ENCODE measurements at regions not wholly inside any gene's neighbourhood (a gene's known extent, or its start where the extent isn't known, plus 50 kb on each side); places are given as distances from the start of the nearest gene placed in this dataset.
"Not testable (repeated sequence)": the region's sequence is repeated elsewhere in the genome, so short reads cannot be mapped to it uniquely, and the experiment has no call there.

DNA sequence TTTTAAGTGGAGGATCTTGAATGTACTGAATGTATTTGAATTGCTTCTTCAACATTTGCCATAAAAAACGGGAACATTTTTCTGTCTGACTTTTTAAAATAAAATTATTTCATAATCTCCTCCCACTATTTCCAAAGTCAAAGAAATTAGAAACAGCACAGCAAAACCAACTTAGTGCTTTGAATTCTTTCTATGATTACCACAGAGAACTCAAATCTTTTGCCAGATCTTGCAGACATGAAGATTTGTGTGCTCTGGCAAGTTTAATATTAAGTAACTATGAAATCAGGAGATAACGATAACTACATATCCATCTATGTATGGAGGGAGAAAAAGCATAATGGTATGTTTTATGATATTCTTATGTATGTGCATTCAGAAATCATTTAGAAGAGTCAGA, 982.2 kb downstream of the PCDH7 start:
- DNase-seq (ENCODE audit: low read depth) = no peak

DNA sequence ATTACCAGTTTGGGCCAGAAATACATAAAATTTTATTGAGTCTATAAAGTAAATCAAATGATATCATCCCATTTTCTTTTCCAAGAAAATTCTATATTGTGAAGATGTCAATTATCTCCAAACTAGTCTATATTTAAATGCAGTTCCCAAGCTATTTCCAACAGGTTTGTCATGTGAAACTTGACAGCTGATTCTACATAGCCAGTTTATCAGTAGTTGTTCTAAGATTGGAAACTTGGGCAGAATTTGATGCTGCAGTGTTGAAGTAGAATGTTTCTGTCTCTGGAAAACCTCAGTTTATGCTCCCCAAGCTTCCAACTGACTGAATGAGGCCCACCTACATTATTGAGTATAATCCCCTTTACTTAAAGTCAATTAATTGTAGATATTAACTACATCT, 994.1 kb downstream of the PCDH7 start:
- no peak for DNase-seq (ENCODE audit: low read depth)

DNA sequence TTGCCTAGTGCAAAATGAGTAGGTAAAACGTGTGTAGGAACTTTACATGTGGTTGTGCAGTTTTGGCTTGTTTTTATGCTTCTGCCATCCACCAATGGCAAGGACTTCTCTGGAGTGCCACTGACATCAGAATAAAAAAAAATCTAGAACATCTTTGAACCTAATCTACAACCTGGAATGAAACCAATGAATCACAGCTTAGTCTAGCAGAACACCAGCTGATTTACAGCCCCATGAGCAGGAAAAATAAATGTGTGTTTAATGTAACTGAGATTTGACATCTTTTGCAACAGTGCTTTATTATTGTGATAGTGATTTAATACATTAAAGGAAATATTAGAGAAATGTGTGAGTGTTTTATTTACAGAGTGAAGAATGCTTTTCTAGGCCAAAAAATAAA, 995.1 kb downstream of the PCDH7 start:
- no peak for DNase-seq (ENCODE audit: low read depth)

DNA sequence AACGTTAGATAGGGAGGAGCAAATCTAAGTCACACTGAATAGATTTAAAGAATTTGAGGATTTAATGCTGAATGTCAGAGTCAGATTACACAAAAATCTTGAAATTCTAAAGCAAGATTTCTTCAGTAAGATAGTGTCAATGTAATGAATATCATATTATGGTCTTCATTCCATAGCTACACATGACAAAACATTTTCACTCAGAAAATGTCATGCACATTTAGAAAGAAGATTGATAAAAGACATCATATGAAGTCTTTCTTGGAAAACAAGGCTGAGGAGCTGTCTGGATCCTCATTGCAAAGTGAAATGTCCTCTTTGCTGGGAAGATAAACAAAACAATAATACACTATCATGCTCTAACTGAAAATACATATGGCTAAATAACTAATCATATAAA, 1006.9 kb downstream of the PCDH7 start:
- DNase-seq (ENCODE audit: low read depth) = no peak

DNA sequence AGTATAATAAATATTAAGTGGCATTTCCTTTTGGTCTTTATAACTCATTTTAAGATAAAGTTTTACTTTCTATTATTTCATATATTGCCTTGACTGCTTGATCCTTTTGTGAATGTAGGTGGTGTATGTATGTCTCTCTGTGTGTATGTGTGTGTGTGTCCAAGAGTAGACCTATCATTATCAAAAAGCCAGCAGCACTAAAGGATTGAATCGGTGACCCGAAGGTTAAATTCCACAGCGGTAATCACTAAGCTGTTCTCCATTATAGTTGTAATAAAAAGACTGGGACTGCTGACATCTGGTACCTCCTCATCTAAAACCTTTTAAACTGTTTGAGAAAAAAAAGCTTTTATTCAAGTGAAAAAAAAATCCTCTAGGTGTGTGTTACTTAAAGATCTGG, 1014.8 kb downstream of the PCDH7 start:
- no peak for DNase-seq (ENCODE audit: low read depth)

DNA sequence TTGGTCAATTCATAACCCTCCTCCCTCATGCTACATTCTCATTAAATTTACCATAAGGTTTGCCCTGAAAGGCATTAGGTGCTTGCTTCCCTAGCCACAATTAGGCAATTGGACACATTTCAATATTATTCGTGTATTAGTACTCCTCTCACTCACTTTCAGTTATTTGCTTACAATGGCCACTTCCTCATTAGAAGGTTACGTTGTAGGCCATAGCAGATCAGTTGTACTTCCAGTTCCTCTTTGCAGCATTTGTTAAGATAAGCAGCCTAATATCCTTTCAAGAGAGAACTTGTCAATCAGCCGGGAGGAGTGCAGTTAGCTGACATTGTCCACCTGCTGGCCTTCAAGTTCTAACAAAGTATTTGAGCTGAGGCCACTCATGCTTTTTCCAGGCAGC, 1017.2 kb downstream of the PCDH7 start:
- no peak for DNase-seq (ENCODE audit: low read depth)

DNA sequence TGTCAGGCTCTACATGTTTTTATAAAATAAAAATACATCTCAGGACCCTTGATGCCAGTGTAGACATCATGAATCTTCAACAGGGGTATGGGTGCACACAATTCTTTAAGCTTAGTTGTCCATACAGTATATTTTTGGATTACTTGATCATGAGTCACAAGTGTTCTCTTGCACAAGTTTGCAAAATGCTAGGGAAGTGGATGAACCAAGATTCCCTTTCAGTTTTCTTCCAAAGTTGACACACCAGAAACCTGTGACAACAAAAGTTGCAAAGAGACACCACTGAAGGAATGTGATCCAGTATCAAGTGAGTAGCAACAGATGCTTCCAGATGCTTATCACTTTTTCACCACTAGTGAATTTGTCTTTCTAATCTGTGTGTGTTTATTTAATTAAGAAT, 1021.2 kb downstream of the PCDH7 start:
- no peak for DNase-seq (ENCODE audit: low read depth)

DNA sequence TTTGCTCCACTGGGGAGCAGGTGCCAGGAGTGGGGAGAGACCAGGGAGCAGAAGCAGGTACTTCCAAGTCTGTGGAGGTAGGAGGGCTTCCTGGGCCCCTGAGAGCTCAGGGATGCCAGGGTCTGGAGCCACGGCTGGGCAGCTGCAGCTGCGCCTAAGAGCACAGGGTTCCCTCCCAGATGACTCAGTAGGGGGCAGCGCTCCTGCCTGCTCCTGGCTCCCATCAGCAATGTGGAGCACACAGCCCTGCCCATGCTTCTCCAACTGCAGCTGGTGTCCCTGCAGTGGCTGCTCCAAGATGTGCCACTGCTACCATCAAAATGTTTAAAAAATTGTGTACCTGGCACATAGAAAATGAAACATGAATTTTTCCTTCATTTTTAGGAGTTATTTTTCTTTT, 1028.2 kb downstream of the PCDH7 start:
- no peak for DNase-seq (ENCODE audit: low read depth)

DNA sequence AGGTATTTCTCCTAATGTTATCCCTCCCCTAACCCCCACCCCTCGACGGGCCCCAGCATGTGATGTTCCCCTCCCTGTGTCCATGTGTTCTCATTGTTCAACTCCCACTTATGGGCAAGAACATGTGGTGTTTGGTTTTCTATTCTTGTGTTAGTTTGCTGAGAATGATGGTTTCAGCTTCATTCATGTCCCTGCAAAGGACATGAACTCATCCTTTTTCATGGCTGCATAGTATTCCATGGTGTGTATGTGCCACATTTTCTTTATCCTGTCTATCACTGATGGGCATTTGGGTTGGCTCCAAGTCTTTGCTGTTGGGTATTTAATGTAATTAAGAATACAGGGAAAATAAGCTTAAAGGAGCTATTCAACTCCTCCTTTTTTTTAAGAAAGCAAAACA, 1030.4 kb downstream of the PCDH7 start:
- DNase-seq (ENCODE audit: low read depth) = not testable (repeated sequence)

DNA sequence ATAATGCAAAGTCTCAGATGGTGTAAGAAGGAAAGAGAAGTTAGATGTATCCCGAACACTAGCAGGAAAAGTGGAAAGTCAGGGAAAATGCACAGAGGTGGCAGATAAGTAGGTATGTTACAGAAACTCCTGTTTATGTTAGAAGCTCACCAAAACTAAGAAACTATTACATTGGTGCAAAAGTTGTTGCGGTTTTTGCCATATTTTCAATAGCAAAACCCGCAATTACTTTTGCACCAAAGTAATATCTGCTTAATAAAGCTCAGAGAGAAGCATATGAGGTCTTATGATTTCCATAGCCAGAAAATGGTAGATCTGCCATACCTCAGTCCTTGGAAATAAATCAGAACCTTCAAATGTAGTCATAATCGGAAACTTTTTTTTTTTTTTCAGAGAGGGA, 1035.6 kb downstream of the PCDH7 start:
- no peak for DNase-seq (ENCODE audit: low read depth)

DNA sequence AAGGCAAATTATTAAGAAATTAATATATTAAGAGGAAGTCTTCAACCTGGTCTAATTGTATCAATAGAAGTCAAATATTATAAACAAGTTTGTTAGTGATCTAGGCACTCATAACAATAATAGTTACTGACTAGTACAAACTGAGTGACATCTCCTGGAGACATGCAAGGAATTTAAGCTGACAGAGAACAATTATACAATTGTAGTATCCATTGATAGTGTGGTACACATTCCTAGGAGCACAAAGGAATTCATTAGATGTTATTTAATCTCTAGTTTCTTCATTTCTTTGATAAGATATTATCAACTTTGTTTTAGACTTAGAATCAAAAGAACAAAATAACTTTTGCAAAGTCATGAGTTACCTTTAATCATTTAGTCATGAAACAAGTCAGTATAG, 1048.6 kb downstream of the PCDH7 start:
- DNase-seq (ENCODE audit: low read depth) = no peak

DNA sequence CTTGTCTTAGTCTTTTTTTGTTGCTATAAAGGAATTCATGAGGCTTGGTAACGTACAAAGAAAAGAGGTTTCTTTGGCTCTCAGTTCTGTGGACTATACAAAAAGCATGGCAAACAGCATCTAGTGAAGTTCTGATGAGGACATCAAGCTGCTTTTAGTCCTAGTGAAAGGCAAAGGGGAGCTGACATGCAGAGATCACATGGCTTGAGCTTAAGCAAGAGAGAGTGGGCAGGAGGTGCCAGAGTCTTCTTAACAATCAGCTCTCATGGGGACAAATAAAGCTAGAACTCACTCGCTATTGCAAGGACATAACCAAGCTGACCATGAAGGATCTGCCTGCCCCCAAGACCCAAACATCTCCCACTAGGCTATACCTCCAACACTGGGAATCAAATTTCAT, 1063.1 kb downstream of the PCDH7 start:
- no peak for DNase-seq (ENCODE audit: low read depth)

DNA sequence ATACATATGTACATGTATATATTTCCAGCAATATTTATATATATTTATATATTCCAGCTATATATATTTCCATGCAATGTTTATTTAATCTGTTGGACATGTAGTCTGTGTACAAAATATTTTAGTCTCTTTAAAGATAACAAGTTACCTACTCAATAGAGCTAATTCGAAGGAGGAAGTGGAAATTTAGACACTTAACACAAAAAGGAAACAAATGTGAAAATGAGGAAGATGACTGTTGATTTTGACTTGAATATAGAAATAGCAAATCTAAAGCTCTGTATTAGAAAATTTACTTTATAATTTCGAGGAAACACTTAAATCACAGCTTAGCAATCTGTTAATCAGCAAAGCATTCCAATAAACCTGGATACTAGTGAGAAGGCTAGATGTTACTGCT, 1064.4 kb downstream of the PCDH7 start:
- no peak for DNase-seq (ENCODE audit: low read depth)

DNA sequence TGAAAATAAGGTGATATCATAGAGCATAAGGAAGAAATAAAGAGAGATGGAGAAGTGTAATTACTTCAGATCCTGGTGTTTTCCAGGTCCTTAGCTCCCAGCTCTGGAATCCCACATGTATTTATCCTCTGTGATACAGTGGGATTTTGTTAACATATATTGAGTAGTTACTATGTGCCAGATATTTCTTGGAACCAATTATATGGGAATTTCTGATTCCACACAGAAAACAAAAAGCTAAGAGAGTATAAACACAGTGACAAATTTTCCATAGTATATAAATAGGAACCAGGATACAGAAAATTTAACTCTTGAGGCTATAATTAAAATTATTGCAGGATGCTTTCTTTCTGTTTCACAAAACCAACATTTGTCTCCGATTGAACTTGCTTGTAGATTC, 1067.5 kb downstream of the PCDH7 start:
- DNase-seq (ENCODE audit: low read depth) = no peak

DNA sequence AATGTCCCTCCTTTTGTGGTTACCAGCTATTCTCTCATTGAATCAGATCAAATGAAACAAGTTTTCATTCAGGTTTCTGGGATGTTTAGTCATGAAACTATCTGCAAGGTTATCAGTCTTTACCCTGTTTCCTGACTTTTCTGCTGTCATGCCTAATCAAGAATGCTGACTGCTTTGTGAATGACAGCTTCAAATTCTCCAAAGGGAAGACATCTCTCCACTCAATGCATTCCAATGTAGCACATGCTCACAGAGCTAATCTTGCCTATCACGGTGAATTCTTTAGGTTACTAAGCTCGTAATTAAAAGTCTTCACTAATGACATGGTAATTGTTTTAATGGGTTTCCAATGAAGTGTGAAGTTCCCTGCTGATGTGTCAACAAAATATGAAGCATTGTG, 1068.5 kb downstream of the PCDH7 start:
- no peak for DNase-seq (ENCODE audit: low read depth)

DNA sequence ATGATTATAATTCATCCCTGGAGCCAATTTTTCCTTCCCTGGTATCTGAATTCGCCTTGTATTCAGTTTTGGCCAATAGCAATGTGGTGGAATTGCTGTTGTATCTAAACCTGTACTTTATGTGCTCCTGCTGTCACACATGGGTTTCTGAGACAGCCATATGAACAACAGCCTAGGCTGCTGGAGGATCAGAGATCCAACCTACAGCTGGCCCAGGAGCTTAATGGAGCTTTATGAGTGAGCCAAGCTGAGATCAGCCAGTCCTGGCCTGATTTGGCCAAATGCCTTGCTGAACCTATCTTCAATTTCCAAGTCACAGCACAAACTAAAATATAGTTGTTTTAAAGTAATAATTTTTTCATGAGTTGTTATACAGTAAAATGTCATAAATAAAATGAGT, 1071.5 kb downstream of the PCDH7 start:
- DNase-seq (ENCODE audit: low read depth) = no peak

DNA sequence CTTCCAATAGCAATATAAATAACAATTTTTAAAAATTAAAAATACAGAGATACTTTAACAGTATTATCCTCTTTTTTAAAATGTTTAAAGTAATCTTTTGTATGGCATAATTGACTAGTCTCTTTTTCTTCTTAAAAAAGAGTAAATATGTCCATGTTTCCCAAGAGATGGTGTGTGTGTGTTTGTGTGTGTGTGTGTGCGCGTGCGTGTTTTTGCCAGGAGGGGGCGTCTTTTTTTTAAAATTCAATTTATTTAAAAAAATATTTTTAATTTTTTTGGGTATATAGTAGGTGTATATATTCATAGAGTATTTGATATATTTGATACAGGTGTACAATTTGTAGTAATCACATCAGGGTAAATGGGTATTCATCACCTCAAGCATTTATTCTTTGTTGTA, 1073.7 kb downstream of the PCDH7 start:
- no peak for DNase-seq (ENCODE audit: low read depth)

DNA sequence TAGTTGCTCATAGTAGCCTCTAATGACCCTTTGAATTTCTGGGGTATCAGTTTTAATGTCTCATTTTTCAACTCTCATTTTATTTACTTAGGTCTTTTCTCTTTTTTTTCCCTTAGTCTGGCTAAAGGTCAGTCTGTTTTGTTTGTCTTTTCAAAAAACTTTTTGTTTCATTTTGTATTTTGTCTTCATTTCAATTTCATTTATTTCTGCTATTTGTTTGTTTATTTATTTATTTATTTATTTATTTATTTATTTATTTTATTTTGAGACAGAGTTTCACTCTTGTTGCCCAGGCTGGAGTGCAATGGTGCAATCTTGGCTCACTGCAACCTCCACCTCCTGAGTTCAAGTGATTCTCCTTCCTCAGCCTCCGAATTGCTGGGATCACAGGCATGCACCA, 1076.9 kb downstream of the PCDH7 start:
- DNase-seq (ENCODE audit: low read depth) = not testable (repeated sequence)

DNA sequence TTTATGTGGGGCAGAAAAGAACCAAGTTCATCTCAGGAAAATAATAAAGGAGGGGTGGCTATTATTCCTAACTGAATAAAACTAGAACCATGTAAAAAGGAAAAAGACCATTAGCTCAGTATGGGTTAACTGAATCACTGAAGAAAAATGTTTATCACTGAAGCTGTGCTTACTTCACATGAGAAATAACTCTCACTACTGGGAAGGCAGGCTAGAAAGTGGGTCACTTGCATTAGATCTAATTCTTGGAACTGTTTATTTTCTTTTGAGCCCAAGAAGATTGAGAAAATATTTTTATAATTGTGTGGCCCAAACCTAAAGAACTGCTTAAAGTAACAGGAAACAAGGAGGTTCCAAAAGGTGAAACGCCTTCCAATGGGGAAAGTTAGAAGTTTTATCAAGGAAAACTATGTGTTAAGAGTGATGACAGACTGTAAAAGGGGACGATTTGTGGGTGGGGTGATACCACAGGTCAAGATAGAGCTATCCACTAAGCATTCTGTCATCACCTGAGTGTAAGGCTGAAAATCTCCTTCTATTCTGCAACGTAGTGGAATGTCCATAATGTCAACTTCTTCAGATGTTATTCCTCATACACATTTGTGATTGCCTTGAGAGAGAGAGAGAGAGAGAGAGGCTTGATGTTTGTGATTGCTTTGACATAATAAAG, 1083.5 kb downstream of the PCDH7 start:
- DNase-seq (ENCODE audit: low read depth) = no peak

DNA sequence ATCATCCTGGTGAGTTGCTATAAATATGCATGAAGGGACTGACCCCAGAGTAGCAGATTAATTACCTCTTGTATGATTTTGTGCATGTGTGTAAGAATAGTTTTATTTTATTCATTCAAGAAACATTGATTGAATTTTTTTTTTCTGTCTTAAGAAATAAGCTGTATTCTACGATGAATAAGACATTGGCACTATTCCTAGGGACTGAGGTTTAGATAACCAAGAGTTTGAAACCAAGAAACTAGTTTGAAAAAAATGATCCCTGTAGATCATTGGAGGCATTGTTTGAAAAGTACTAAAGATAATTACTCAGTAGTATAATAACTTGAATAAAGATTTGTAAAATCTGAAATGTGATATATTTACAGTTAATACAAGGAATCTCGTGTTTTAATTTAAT, 1086.9 kb downstream of the PCDH7 start:
- no peak for DNase-seq (ENCODE audit: low read depth)

DNA sequence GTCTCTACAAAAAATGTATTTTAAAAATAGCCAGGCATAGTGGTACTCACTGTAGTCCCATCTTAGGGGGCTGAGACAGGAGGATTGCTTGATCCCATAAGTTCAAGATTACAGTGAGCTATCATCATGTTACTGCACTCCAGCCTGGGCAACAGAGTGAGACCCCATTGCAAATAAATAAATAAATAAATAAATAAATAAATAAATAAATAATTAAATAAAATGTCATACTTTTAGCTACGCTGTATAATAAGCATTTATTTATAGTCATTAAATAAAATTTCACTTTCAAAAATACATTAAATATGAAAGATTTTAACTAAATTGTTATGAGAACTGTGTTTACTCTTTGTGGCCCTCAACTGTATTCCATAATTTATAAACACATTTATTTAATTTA, 1124.2 kb downstream of the PCDH7 start:
- no peak for DNase-seq (ENCODE audit: low read depth)

DNA sequence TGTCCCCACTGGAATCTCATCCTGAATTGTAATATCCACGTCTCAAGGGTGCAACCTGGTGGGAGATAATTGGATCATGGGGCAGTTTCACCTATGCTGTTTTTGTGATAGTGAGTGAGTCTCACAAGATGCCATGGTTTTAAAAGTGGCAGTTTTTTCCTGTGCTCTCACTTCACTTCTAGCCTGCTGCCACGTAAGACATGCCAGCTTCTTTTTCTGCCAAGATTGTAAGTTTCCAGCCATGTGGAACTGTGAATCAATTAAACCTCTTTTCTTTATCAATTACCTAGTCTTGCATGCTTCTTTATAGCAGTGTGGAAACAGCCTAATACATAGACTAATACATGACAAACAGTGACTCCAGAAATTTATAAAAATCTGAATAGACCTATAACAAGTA, 1131.8 kb downstream of the PCDH7 start:
- no peak for DNase-seq (ENCODE audit: low read depth)

DNA sequence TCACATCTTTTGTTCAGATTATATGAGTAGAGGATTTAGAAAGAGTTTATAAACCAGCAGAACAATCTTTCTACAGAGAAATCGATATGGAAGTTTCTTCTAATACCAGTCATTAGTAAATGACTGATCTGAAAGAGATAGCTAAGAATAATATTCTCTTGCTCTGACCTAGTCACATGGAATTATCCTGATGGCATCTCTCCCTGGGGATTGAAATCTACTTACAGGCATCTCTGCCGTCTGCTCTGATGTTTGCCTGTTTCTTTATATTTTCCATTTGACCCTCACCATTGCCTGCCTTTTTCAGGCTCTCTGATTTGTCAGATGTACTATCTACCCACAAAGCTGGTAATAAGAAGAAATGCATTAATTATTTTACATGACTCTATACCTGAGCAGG, 1157.3 kb downstream of the PCDH7 start:
- no peak for DNase-seq (ENCODE audit: low read depth)

DNA sequence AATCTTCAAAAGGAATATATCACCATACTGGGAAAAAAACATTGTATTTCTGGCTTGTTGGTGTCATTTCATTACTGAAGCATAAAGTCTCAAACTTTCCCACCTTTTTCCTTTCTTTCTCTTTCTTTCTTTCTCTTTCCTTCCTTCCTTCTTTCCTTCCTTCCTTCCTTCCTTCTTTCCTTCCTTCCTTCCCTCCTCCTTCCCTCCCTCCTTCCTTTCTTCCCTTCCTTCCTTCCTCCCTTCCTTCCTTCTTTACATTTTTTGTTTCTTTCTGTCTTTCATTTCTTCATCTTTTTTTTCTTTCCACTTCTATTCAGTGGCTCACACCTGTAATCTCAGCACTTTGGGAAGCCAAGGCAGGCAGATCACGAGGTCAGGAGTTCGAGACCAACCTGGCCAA, 1160.7 kb downstream of the PCDH7 start:
- DNase-seq (ENCODE audit: low read depth) = not testable (repeated sequence)
